B cell (primary cell): ENCODE measurements at regions not wholly inside any gene's neighbourhood (a gene's known extent, or its start where the extent isn't known, plus 50 kb on each side); places are given as distances from the start of the nearest gene placed in this dataset.

ENCODE experiments used
- ATAC-seq: fragments of 200-7000 bp; cut with Tn5 transposase; one replicate; pipeline ENCODE4 v1.10.0; 2021; ENCODE audit warnings: low read depth, mild to moderate bottlenecking, moderate number of reproducible peaks, moderate library complexity
- CTCF ChIA-PET: fragments of 350-600 bp; sonication (Branson Sonifier 250); formaldehyde crosslinking; loops from one replicate; lab custom pipeline; 2021; ENCODE audit warnings: antibody characterized with exemption, inconsistent platforms; lab: Charles Lee
- POLR2A ChIA-PET: fragments of 350-600 bp; sonication (Branson Sonifier 250); formaldehyde crosslinking; loops from one replicate; lab custom pipeline; 2021; ENCODE audit warnings: antibody characterized with exemption; lab: Charles Lee
- DNase-seq: peaks from one replicate; pipeline ENCODE4 v3.0.0; 2013
- H2AFZ ChIP-seq: 2 replicates; pipeline ENCODE4 v1.6.1; 2012; ENCODE audit warnings: mild to moderate bottlenecking, low read depth, low read length; ENCODE audit not compliant: insufficient read depth, poor library complexity, severe bottlenecking
- H3K27ac ChIP-seq, 2 donors: 1 replicate in 1 of 2; 2 replicates in 1 of 2; pipeline ENCODE4 v1.5.1; 2012 to 2013; ENCODE audit warnings: low read length in 2 of 2, mild to moderate bottlenecking in 2 of 2, moderate library complexity in 1 of 2
- H3K27me3 ChIP-seq, 4 experiments: fragments of 200-600 bp in 1 of 4; sonication (generic) in 1 of 4; replicated peaks in 1 of 4; 1 replicate in 2 of 4; 2 replicates in 2 of 4; pipeline versions ENCODE4 v1.6.1 to v1.7.0; 2013 to 2016; ENCODE audit warnings: low read length in 3 of 4, mild to moderate bottlenecking in 2 of 4, mixed read lengths in 1 of 4, moderate library complexity in 1 of 4; ENCODE audit not compliant: insufficient read depth in 4 of 4, control insufficient read depth in 3 of 4; ENCODE audit errors: control extremely low read depth in 1 of 4
- H3K36me3 ChIP-seq, 2 experiments: replicated peaks in 1 of 2; 1 replicate in 1 of 2; 2 replicates in 1 of 2; pipeline versions ENCODE4 v1.6.1 to v1.7.1; 2013; ENCODE audit warnings: low read length in 1 of 2; ENCODE audit not compliant: insufficient read depth in 2 of 2, control insufficient read depth in 1 of 2; ENCODE audit errors: control extremely low read depth in 1 of 2, extremely low read depth in 1 of 2
- H3K4me1 ChIP-seq, 2 donors: fragments of 200-600 bp in 1 of 2; sonication (generic) in 1 of 2; 1 replicate in 1 of 2; 2 replicates in 1 of 2; pipeline versions ENCODE4 v1.5.1 to v1.6.1; 2013 to 2017; ENCODE audit warnings: low read length in 2 of 2; ENCODE audit not compliant: control insufficient read depth in 2 of 2, insufficient read depth in 2 of 2
- H3K4me2 ChIP-seq: replicated peaks from 2 replicates; pipeline ENCODE3; 2012; ENCODE audit warnings: mild to moderate bottlenecking, low read depth, low read length; ENCODE audit not compliant: poor library complexity, severe bottlenecking
- H3K4me3 ChIP-seq, 5 experiments: fragments of 200-600 bp in 1 of 5; sonication (generic) in 1 of 5; 1 replicate in 3 of 5; 2 replicates in 2 of 5; pipeline versions ENCODE4 v1.5.1 to v1.7.0; 2011 to 2016; ENCODE audit warnings: low read length in 4 of 5, mild to moderate bottlenecking in 4 of 5, low read depth in 2 of 5, control low read depth in 1 of 5, moderate library complexity in 1 of 5; ENCODE audit not compliant: insufficient read depth in 1 of 5; ENCODE audit errors: control extremely low read depth in 1 of 5, extremely low read depth in 1 of 5
- H3K79me2 ChIP-seq: fragments of 200-600 bp; sonication (generic); one replicate; pipeline ENCODE4 v1.6.0; 2016; ENCODE audit warnings: low read length; ENCODE audit not compliant: control insufficient read depth, insufficient read depth
- H3K9ac ChIP-seq: fragments of 200-600 bp; sonication (generic); 2 replicates; pipeline ENCODE4 v1.6.1; 2017; ENCODE audit warnings: mild to moderate bottlenecking, low read length, moderate library complexity
- H3K9me3 ChIP-seq, 3 donors: one replicate each; pipeline versions ENCODE4 v1.6.1 to v1.7.1; 2013; ENCODE audit warnings: low read length in 2 of 3; ENCODE audit not compliant: control insufficient read depth in 2 of 3, insufficient read depth in 1 of 3; ENCODE audit errors: control extremely low read depth in 1 of 3
- H4K20me1 ChIP-seq: 2 replicates; pipeline ENCODE4 v1.6.0; 2012; ENCODE audit warnings: mild to moderate bottlenecking, low read length; ENCODE audit not compliant: insufficient read depth, control insufficient read depth, poor library complexity, severe bottlenecking
- H3K27ac Mint-ChIP-seq: one replicate; pipeline ENCODE4 v1.8.0; 2021; ENCODE audit warnings: mixed read lengths
- H3K27me3 Mint-ChIP-seq: one replicate; pipeline ENCODE4 v1.8.0; 2021; ENCODE audit warnings: mixed read lengths
- H3K4me1 Mint-ChIP-seq: one replicate; pipeline ENCODE4 v1.8.0; 2021; ENCODE audit warnings: mixed read lengths
- H3K4me3 Mint-ChIP-seq: one replicate; pipeline ENCODE4 v1.8.0; 2021; ENCODE audit warnings: mixed read lengths
- H3K9me3 Mint-ChIP-seq: one replicate; pipeline ENCODE4 v1.8.0; 2022; ENCODE audit warnings: mixed read lengths; ENCODE audit not compliant: insufficient read depth
- EZH2 ChIP-seq: IDR thresholded peaks from 2 replicates; pipeline ENCODE4 v1.6.1; 2012; ENCODE audit warnings: borderline replicate concordance, low read depth, mild to moderate bottlenecking, moderate library complexity, low read length; ENCODE audit not compliant: insufficient read depth, poor library complexity, severe bottlenecking
- WGBS: methylation state at CpG from one replicate; pipeline ENCODE4 v1.1.5; 2013; ENCODE audit warnings: missing lambda C conversion rate; ENCODE audit not compliant: insufficient coverage; 5-methylcytosine and 5-hydroxymethylcytosine counted together
- intact Hi-C: fragments of 100-400 bp; cut with micrococcal nuclease; formaldehyde crosslinking; loops from one replicate; pipeline ENCODE4 v1.10.0; 2022
- TF ChIP-seq, protein P1 (sequence below): fragments of 200-600 bp; IDR thresholded peaks from one replicate; pipeline ENCODE4 v1.8.0; 2022; ENCODE audit warnings: antibody characterized with exemption, mild to moderate bottlenecking

DNA sequence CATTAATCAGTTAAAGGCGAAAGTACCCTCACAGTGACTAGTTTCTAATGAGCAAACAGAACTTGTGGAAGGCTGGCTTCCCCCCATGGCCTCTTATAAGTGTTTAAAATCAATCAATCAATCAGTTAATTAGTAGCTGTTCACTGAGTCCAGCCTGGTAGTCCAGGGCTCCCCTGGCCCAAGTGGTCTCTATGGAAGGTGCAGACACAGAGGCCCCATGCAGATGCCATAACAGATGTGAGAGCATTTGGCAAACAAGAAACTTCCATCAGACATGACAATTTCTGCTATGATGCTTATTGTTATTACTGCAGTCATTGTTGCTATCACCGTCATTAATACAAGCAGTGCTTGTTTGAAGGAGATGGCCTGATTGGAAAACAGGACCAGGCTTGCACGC lies 179.0 kb upstream of the TSHZ3 start:
- ChIA-PET CTCF (no interaction called here), POLR2A (no interaction called here)
- Mint-ChIP-seq H3K27ac (no peak overlapping the region), H3K4me3 (no peak overlapping the region), H3K9me3 (peaks cover 5% of the 10 kb centered on the region), H3K4me1 (no peaks in the 10 kb centered on the region), H3K27me3 (no peaks in the 10 kb centered on the region)
- Histone ChIP-seq H3K4me1 (no peaks in the 10 kb centered on the region), H2AFZ (no peak overlapping the region), H4K20me1 (no peaks in the 10 kb centered on the region), H3K27me3 (no peaks in the 10 kb centered on the region), H3K27ac (no peak overlapping the region), H3K4me3 (no peak overlapping the region), H3K9me3 (peaks cover 4 to 24% (median 21%) of the 10 kb centered on the region in 3 donors), H3K4me2 (no peak overlapping the region), H3K9ac (no peak overlapping the region), H3K36me3 (no peaks in the 10 kb centered on the region), H3K79me2 (no peaks in the 10 kb centered on the region)
- TF ChIP-seq, protein P1, sequence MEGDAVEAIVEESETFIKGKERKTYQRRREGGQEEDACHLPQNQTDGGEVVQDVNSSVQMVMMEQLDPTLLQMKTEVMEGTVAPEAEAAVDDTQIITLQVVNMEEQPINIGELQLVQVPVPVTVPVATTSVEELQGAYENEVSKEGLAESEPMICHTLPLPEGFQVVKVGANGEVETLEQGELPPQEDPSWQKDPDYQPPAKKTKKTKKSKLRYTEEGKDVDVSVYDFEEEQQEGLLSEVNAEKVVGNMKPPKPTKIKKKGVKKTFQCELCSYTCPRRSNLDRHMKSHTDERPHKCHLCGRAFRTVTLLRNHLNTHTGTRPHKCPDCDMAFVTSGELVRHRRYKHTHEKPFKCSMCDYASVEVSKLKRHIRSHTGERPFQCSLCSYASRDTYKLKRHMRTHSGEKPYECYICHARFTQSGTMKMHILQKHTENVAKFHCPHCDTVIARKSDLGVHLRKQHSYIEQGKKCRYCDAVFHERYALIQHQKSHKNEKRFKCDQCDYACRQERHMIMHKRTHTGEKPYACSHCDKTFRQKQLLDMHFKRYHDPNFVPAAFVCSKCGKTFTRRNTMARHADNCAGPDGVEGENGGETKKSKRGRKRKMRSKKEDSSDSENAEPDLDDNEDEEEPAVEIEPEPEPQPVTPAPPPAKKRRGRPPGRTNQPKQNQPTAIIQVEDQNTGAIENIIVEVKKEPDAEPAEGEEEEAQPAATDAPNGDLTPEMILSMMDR, result no peak
- TF ChIP-seq EZH2, result no peak
- DNase-seq (no peak), ATAC-seq (no peak)
- WGBS, result 97% methylated on average over 2 of the region's 3 CpGs
- intact Hi-C loops, result no loop called here

DNA sequence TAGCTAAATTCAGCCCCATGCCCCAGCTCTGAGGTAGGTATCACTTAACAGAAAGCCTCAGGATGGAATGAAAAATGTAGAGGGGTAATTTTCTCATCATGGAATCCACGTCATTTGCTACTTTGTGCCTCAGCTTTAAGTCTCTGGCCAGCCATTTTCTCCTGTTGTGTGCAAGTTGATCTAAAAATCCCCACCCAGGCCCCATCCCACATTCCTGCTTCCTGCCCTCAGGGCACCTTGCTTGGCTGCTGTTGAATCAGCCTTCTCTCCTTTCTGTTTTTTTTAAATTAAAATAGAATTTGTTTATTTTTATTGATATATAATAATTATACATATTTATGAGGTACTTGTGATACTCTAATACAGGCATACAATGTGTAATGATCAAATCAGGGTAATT lies 179.9 kb upstream of the TSHZ3 start:
- no peaks in the 10 kb centered on the region for H4K20me1 ChIP-seq
- TF ChIP-seq, protein P1, result no peak
- no peak for TF ChIP-seq EZH2
- ChIA-PET CTCF (no interaction called here), POLR2A (no interaction called here)
- H3K9me3 ChIP-seq, result peaks cover 4 to 24% (median 21%) of the 10 kb centered on the region in 3 donors
- WGBS, result no CpG with 5 or more reads among the region's 1 CpG
- Mint-ChIP-seq H3K27ac (no peak overlapping the region), H3K4me1 (no peaks in the 10 kb centered on the region), H3K27me3 (no peaks in the 10 kb centered on the region), H3K9me3 (peaks cover 5% of the 10 kb centered on the region), H3K4me3 (no peak overlapping the region)
- no peak overlapping the region for H3K4me2 ChIP-seq
- DNase-seq (no peak), ATAC-seq (no peak)
- no peak overlapping the region for H3K27ac ChIP-seq
- no peaks in the 10 kb centered on the region for H3K79me2 ChIP-seq
- no peak overlapping the region for H3K9ac ChIP-seq
- no peaks in the 10 kb centered on the region for H3K4me1 ChIP-seq
- H2AFZ ChIP-seq, result no peak overlapping the region
- intact Hi-C loops, result no loop called here
- no peaks in the 10 kb centered on the region for H3K27me3 ChIP-seq
- no peak overlapping the region for H3K4me3 ChIP-seq
- H3K36me3 ChIP-seq, result no peaks in the 10 kb centered on the region
